Right renal pelvis (tissue), 4 donors: ENCODE measurements at regions not wholly inside any gene's neighbourhood (a gene's known extent, or its start where the extent isn't known, plus 50 kb on each side); places are given as distances from the start of the nearest gene placed in this dataset.
"Not testable (repeated sequence)": the region's sequence is repeated elsewhere in the genome, so short reads cannot be mapped to it uniquely, and the experiment has no call there.

Experiments used
- DNase-seq, 4 donors: peaks; one replicate each; pipeline ENCODE4 v3.0.0-alpha.2; 2013; ENCODE audit warnings: low read depth in 4 of 4, low spot score in 3 of 4, missing footprints in 1 of 4

- no peak for DNase-seq
Observed at GRCh38 chr10:63773106-63773505, 251.9 kb downstream of the REEP3 start.

- no peak for DNase-seq
Observed at GRCh38 chr10:63773962-63774361, 252.8 kb downstream of the REEP3 start.

GRCh38 chr10:63780101-63780500 lies 258.9 kb downstream of the REEP3 start:
- no peak for DNase-seq

- no peak for DNase-seq
Observed at GRCh38 chr10:63781226-63781625, 260.0 kb downstream of the REEP3 start.

GRCh38 chr10:63783882-63784281 lies 262.7 kb downstream of the REEP3 start:
- no peak for DNase-seq

GRCh38 chr10:63788152-63788821 lies 267.1 kb downstream of the REEP3 start:
- no peak for DNase-seq

- DNase-seq: no peak
Observed at GRCh38 chr10:63795094-63795860, 274.1 kb downstream of the REEP3 start.

GRCh38 chr10:63798599-63799498 lies 277.6 kb downstream of the REEP3 start:
- peak; percentile 52 to 78 (median 69) for DNase-seq

GRCh38 chr10:63799521-63800300 lies 278.5 kb downstream of the REEP3 start:
- DNase-seq: no peak

GRCh38 chr10:63801166-63801565 lies 280.0 kb downstream of the REEP3 start:
- DNase-seq: no peak

GRCh38 chr10:63806330-63806729 lies 285.1 kb downstream of the REEP3 start:
- no peak for DNase-seq

GRCh38 chr10:63812501-63812900 lies 291.3 kb downstream of the REEP3 start:
- DNase-seq: no peak

GRCh38 chr10:63819753-63820329 lies 298.6 kb downstream of the REEP3 start:
- peak in 3 of 4 donors; percentile 49 to 58 (median 54) for DNase-seq

GRCh38 chr10:63822496-63822895 lies 301.3 kb downstream of the REEP3 start:
- no peak for DNase-seq

GRCh38 chr10:63825111-63825510 lies 303.9 kb downstream of the REEP3 start:
- DNase-seq: no peak

GRCh38 chr10:63825766-63826165 lies 304.6 kb downstream of the REEP3 start:
- no peak for DNase-seq

- DNase-seq: not testable (repeated sequence)
Observed at GRCh38 chr10:63827018-63827417, 305.8 kb downstream of the REEP3 start.

GRCh38 chr10:63829020-63829419 lies 307.8 kb downstream of the REEP3 start:
- no peak for DNase-seq

GRCh38 chr10:63829573-63830149 lies 308.5 kb downstream of the REEP3 start:
- DNase-seq: no peak

- DNase-seq: no peak
Observed at GRCh38 chr10:63832686-63833085, 311.5 kb downstream of the REEP3 start.
